Transverse colon (tissue), 4 donors: ENCODE measurements at regions not wholly inside any gene's neighbourhood (a gene's known extent, or its start where the extent isn't known, plus 50 kb on each side); places are given as distances from the start of the nearest gene placed in this dataset.

Source experiments
- DNase-seq: peaks from one replicate; pipeline ENCODE4 v3.0.0-alpha.2; 2019
- H3K27ac ChIP-seq, 4 donors: fragments of 200-600 bp; sonication (generic); 2 replicates each; pipeline ENCODE4 v1.5.1; 2016 to 2018; ENCODE audit warnings: inconsistent platforms in 4 of 4
- H3K27me3 ChIP-seq: fragments of 200-600 bp; sonication (generic); 2 replicates; pipeline ENCODE4 v1.5.1; 2017; ENCODE audit warnings: inconsistent platforms
- H3K36me3 ChIP-seq, 4 donors: fragments of 200-600 bp; sonication (generic); 2 replicates each; pipeline ENCODE4 v1.5.1; 2017 to 2019; ENCODE audit warnings: inconsistent platforms in 4 of 4
- H3K4me1 ChIP-seq, 4 donors: fragments of 200-600 bp; sonication (generic); 2 replicates each; pipeline ENCODE4 v1.5.1; 2017 to 2020; ENCODE audit warnings: inconsistent platforms in 4 of 4
- H3K4me3 ChIP-seq, 4 donors: fragments of 200-600 bp; sonication (generic); 1 replicate in 1 of 4; 2 replicates in 3 of 4; pipeline versions ENCODE4 v1.5.1 to v1.6.1; 2017 to 2019; ENCODE audit warnings: inconsistent platforms in 4 of 4
- H3K9me3 ChIP-seq, 2 donors: fragments of 200-600 bp; sonication (generic); 2 replicates each; pipeline ENCODE4 v1.5.1; 2017 to 2019; ENCODE audit warnings: inconsistent platforms in 2 of 2
- EP300 ChIP-seq: sonication (generic); formaldehyde crosslinking; IDR thresholded peaks from one replicate; pipeline ENCODE4 v1.6.1; 2017; ENCODE audit warnings: antibody characterized with exemption, low read depth
- POLR2A ChIP-seq: fragments of 450-650 bp; IDR thresholded peaks from one replicate; pipeline ENCODE4 v1.6.1; 2016; ENCODE audit warnings: antibody characterized with exemption, mild to moderate bottlenecking, moderate library complexity
- POLR2AphosphoS5 ChIP-seq, 3 donors: sonication (generic); formaldehyde crosslinking; IDR thresholded peaks; one replicate each; pipeline ENCODE4 v1.6.1; 2016; ENCODE audit warnings: antibody characterized with exemption in 3 of 3
- WGBS, 2 donors: methylation state at CpG; one replicate each; pipeline ENCODE4 v1.1.5; 2018; ENCODE audit warnings: low coverage in 1 of 2; 5-methylcytosine and 5-hydroxymethylcytosine counted together
- in situ Hi-C, 4 donors: fragments of 200-750 bp; cut with MboI; loops; one replicate each; pipeline versions ENCODE4 v1.15.0 to v1.15.1; 2017; ENCODE audit warnings: low sequenced_read_pairs in 3 of 4, low pct_ligation_motif_present in 1 of 4, low pct_unique_long_range_greater_than_20kb in 1 of 4
- intact Hi-C: fragments of 100-400 bp; cut with DNase I; formaldehyde crosslinking; loops from one replicate; pipeline ENCODE4 v1.15.1; 2023; ENCODE audit warnings: low total_unique reads
- TF ChIP-seq, protein P1 (sequence below), 5 experiments: fragments of 200-600 bp in 3 of 5; fragments of 450-650 bp in 2 of 5; sonication (generic) in 3 of 5; IDR thresholded peaks; 1 replicate in 2 of 5; 2 replicates in 3 of 5; pipeline ENCODE4 v1.5.1; 2016 to 2017; ENCODE audit warnings: antibody characterized with exemption in 5 of 5, inconsistent platforms in 3 of 5, mild to moderate bottlenecking in 2 of 5, moderate library complexity in 1 of 5

- TF ChIP-seq, protein P1, sequence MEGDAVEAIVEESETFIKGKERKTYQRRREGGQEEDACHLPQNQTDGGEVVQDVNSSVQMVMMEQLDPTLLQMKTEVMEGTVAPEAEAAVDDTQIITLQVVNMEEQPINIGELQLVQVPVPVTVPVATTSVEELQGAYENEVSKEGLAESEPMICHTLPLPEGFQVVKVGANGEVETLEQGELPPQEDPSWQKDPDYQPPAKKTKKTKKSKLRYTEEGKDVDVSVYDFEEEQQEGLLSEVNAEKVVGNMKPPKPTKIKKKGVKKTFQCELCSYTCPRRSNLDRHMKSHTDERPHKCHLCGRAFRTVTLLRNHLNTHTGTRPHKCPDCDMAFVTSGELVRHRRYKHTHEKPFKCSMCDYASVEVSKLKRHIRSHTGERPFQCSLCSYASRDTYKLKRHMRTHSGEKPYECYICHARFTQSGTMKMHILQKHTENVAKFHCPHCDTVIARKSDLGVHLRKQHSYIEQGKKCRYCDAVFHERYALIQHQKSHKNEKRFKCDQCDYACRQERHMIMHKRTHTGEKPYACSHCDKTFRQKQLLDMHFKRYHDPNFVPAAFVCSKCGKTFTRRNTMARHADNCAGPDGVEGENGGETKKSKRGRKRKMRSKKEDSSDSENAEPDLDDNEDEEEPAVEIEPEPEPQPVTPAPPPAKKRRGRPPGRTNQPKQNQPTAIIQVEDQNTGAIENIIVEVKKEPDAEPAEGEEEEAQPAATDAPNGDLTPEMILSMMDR (IDR thresholded peaks at IDR 0.05), result no peak
- no peak for TF ChIP-seq POLR2A
- TF ChIP-seq POLR2AphosphoS5 (IDR thresholded peaks at IDR 0.05), result no peak
- TF ChIP-seq EP300, result no peak
- no peaks in the 10 kb centered on the region for H3K4me1 ChIP-seq
- no peaks in the 10 kb centered on the region for H3K36me3 ChIP-seq
- no peak overlapping the region for H3K4me3 ChIP-seq
- intact Hi-C loops (no loop called here), in situ Hi-C loops (no loop called here)
- no peak for DNase-seq
- H3K27ac ChIP-seq, result no peak overlapping the region
- 30 to 35% methylated on average over 4 of the region's 4 CpGs for WGBS, 2 donors
- peaks cover 6% of the 10 kb centered on the region for H3K27me3 ChIP-seq
- H3K9me3 ChIP-seq, result no peaks in the 10 kb centered on the region
Observed at GRCh38 chr3:10558736-10559135, 53.4 kb upstream of the ATP2B2 start.

GRCh38 chr3:10560060-10560861 is 54.9 kb upstream of the ATP2B2 start:
- intact Hi-C loops (no loop called here), in situ Hi-C loops (no loop called here)
- no peak for DNase-seq

DNA sequence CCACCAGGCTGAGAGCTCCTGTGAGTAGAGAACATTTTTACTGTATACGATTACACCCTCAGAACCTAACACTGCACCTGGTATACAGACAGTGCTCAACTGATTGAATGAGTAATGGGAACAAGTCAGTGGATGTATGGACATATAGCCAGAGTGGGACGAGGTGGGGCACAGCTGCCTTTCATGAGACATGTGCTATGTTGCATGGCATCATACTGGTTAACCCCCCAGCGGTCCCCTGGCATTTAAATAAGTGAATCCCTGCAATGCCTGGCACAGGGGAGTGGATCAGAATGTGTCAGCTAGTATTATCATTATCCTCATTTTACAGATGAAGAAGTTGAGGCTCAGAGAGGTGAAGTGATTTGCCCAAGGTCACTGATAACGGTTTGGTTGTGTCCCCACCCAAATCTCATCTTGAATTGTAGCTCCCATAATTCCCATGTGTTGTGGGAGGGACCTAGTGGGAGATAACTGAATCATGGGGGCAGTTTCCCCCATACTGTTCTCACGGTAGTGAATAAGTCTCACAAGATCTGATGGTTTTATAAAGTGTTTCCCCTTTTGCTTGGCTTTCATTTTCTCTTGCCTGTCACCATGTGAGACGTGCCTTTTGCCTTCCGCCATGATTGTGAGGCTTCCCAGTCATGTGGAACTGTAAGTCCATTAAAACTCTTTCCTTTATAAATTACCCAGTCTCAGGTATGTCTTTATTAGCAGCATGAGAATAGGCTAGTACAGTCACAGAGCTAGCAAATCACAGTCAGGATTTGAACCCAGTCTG is 56.0 kb upstream of the ATP2B2 start:
- intact Hi-C loops, result no loop called here
- TF ChIP-seq EP300, result no peak
- TF ChIP-seq, protein P1 (IDR thresholded peaks at IDR 0.05), result no peak
- TF ChIP-seq POLR2AphosphoS5 (IDR thresholded peaks at IDR 0.05), result no peak
- no peak for TF ChIP-seq POLR2A
- Histone ChIP-seq H3K27ac (no peak overlapping the region), H3K9me3 (no peaks in the 10 kb centered on the region), H3K4me3 (no peak overlapping the region), H3K4me1 (no peaks in the 10 kb centered on the region), H3K27me3 (peaks cover 13% of the 10 kb centered on the region), H3K36me3 (no peaks in the 10 kb centered on the region)
- in situ Hi-C loops, result no loop called here
- DNase-seq, result no peak
- 69 to 71% methylated on average over 3 to 7 of the region's 7 CpGs for WGBS, 2 donors

More at GRCh38 chr3:10560060-10560861, 54.9 kb upstream of the ATP2B2 start:
- no peak overlapping the region for H3K4me3 ChIP-seq
- peaks cover 13% of the 10 kb centered on the region for H3K27me3 ChIP-seq
- TF ChIP-seq POLR2A, result no peak
- TF ChIP-seq EP300, result no peak
- TF ChIP-seq POLR2AphosphoS5 (IDR thresholded peaks at IDR 0.05), result no peak
- TF ChIP-seq, protein P1 (IDR thresholded peaks at IDR 0.05), result no peak
- no peak overlapping the region for H3K27ac ChIP-seq
- no peaks in the 10 kb centered on the region for H3K9me3 ChIP-seq
- H3K4me1 ChIP-seq, result no peaks in the 10 kb centered on the region
- 80% methylated on average over 14 of the region's 14 CpGs; no CpG with 5 or more reads in 1 of the 2 donors for WGBS, 2 donors
- no peaks in the 10 kb centered on the region for H3K36me3 ChIP-seq

- Histone ChIP-seq H3K27ac (no peak overlapping the region), H3K36me3 (no peaks in the 10 kb centered on the region), H3K4me3 (no peak overlapping the region), H3K27me3 (peaks cover 13% of the 10 kb centered on the region), H3K9me3 (no peaks in the 10 kb centered on the region), H3K4me1 (no peaks in the 10 kb centered on the region)
- 68% methylated on average over 4 of the region's 4 CpGs; no CpG with 5 or more reads in 1 of the 2 donors for WGBS, 2 donors
- in situ Hi-C loops (no loop called here), intact Hi-C loops (no loop called here)
- TF ChIP-seq POLR2A, result no peak
- no peak for TF ChIP-seq POLR2AphosphoS5 (IDR thresholded peaks at IDR 0.05)
- no peak for TF ChIP-seq EP300
- TF ChIP-seq, protein P1 (IDR thresholded peaks at IDR 0.05), result no peak
- DNase-seq, result no peak
Observed at GRCh38 chr3:10561946-10562560, 56.7 kb upstream of the ATP2B2 start.
